GM12878 (cell line): ENCODE measurements at regions not wholly inside any gene's neighbourhood (a gene's known extent, or its start where the extent isn't known, plus 50 kb on each side); places are given as distances from the start of the nearest gene placed in this dataset.

Source experiments
- ATAC-seq: fragments of 200-7000 bp; cut with Tn5 transposase; 3 replicates; pipeline ENCODE4 v1.9.1; 2020; ENCODE audit warnings: mild to moderate bottlenecking, moderate library complexity
- BruUV-seq: library from RNA; stranded (reverse); fragments of 400-500 nt; replicated peaks from 2 replicates; lab custom pipeline; 2021; lab: Mats Ljungman, UMichigan
- CTCF ChIA-PET: fragments of 300-600 bp; sonication (Branson Sonifier 250); formaldehyde crosslinking; extraction: SDS; loops from one replicate; lab custom pipeline; 2021; ENCODE audit warnings: inconsistent platforms; lab: Yijun Ruan, JAX
- POLR2A ChIA-PET: fragments of 350-600 bp; formaldehyde crosslinking; extraction: SDS; loops from one replicate; lab custom pipeline; 2021; ENCODE audit warnings: inconsistent platforms; lab: Charles Lee
- RAD21 ChIA-PET: fragments of 300-600 bp; sonication (Branson Sonifier 250); formaldehyde crosslinking; loops from one replicate; lab custom pipeline; 2023; ENCODE audit warnings: antibody characterized with exemption; ENCODE audit not compliant: unreplicated experiment; lab: Charles Lee
- SMC1A ChIA-PET: fragments of 300-600 bp; sonication (Branson Sonifier 250); formaldehyde crosslinking; loops from one replicate; lab custom pipeline; 2023; ENCODE audit not compliant: unreplicated experiment, uncharacterized antibody; lab: Charles Lee
- DNase-seq: peaks from one replicate; pipeline ENCODE4 v3.0.0-alpha.2; 2011; ENCODE audit warnings: low read depth, low spot score
- FAIRE-seq: peaks from 3 replicates; lab custom pipeline; 2011; peaks lifted over from hg19 to GRCh38; lab: Jason Lieb, UNC
- H2AFZ ChIP-seq: 2 replicates; pipeline ENCODE4 v1.6.0; 2011; ENCODE audit warnings: low read depth, low read length, control low read depth; ENCODE audit not compliant: control insufficient read depth
- H3K27ac ChIP-seq: 2 replicates; pipeline ENCODE4 v1.5.1; 2011; ENCODE audit warnings: control low read depth; ENCODE audit not compliant: control insufficient read depth, insufficient read depth
- H3K27me3 ChIP-seq, 2 experiments: replicated peaks in 1 of 2; 2 replicates each; pipeline versions ENCODE4 v1.6.0 to v1.6.1; 2011; ENCODE audit warnings: low read length in 1 of 2; ENCODE audit not compliant: control insufficient read depth in 2 of 2, insufficient read depth in 2 of 2
- H3K36me3 ChIP-seq, 2 experiments: 2 replicates each; pipeline ENCODE4 v1.5.1; 2011; ENCODE audit warnings: low read length in 1 of 2; ENCODE audit not compliant: control insufficient read depth in 2 of 2, insufficient read depth in 2 of 2
- H3K4me1 ChIP-seq: 2 replicates; pipeline ENCODE4 v1.6.1; 2011; ENCODE audit warnings: mild to moderate bottlenecking, low read length, moderate library complexity, mixed read lengths; ENCODE audit not compliant: control insufficient read depth, insufficient read depth
- H3K4me2 ChIP-seq: 2 replicates; pipeline ENCODE4 v1.6.0; 2011; ENCODE audit warnings: control low read depth; ENCODE audit not compliant: control insufficient read depth, insufficient read depth
- H3K4me3 ChIP-seq: fragments of 200-600 bp; sonication (generic); 2 replicates; pipeline ENCODE4 v1.5.1; 2016
- H3K79me2 ChIP-seq: 2 replicates; pipeline ENCODE4 v1.6.0; 2011; ENCODE audit warnings: low read length; ENCODE audit not compliant: control insufficient read depth, insufficient read depth
- H3K9ac ChIP-seq: 2 replicates; pipeline ENCODE4 v1.8.0; 2011; ENCODE audit warnings: low read length, control low read depth, mixed read lengths; ENCODE audit not compliant: control insufficient read depth, insufficient read depth
- H3K9me3 ChIP-seq: replicated peaks from 3 replicates; pipeline ENCODE4 v1.5.1; 2011; ENCODE audit warnings: mild to moderate bottlenecking, low read length; ENCODE audit not compliant: control insufficient read depth, insufficient read depth
- H4K20me1 ChIP-seq: 2 replicates; pipeline ENCODE4 v1.6.0; 2011; ENCODE audit not compliant: control insufficient read depth, insufficient read depth
- CREB1 ChIP-seq: IDR thresholded peaks from 2 replicates; pipeline ENCODE4 v1.6.1; 2012; ENCODE audit warnings: low read depth, mild to moderate bottlenecking, inconsistent platforms
- POLR2AphosphoS2 ChIP-seq: IDR thresholded peaks from 2 replicates; pipeline ENCODE4 v1.6.1; 2011; ENCODE audit warnings: low read depth, mild to moderate bottlenecking, low read length, improper control_type of control experiment, moderate library complexity
- POLR2AphosphoS5 ChIP-seq: IDR thresholded peaks from 2 replicates; pipeline ENCODE4 v1.6.1; 2011; ENCODE audit warnings: mild to moderate bottlenecking, low read length, inconsistent platforms
- RAD21 ChIP-seq: IDR thresholded peaks from 2 replicates; pipeline ENCODE4 v1.6.1; 2011; ENCODE audit warnings: mild to moderate bottlenecking, low read depth, low read length, moderate library complexity; ENCODE audit not compliant: insufficient read depth
- SIN3A ChIP-seq: IDR thresholded peaks from 2 replicates; pipeline ENCODE4 v1.6.1; 2012; ENCODE audit warnings: low read depth, low read length, improper control_type of control experiment
- SP1 ChIP-seq: IDR thresholded peaks from one replicate; pipeline ENCODE4 v1.6.1; 2011; ENCODE audit warnings: low read depth, low read length
- SREBF1 ChIP-seq: IDR thresholded peaks from 2 replicates; pipeline ENCODE4 v1.6.1; 2012; ENCODE audit warnings: mild to moderate bottlenecking, low read length
- TAF1 ChIP-seq: IDR thresholded peaks from 2 replicates; pipeline ENCODE4 v1.6.1; 2011; ENCODE audit warnings: mild to moderate bottlenecking, low read depth, low read length, borderline replicate concordance
- TCF7 ChIP-seq: IDR thresholded peaks from 2 replicates; pipeline ENCODE4 v1.6.1; 2014; ENCODE audit warnings: antibody characterized with exemption, borderline replicate concordance
- ZBED1 ChIP-seq: IDR thresholded peaks from 2 replicates; pipeline ENCODE4 v1.6.1; 2016; ENCODE audit warnings: borderline replicate concordance
- ZNF217 ChIP-seq: fragments of 450-650 bp; IDR thresholded peaks from 2 replicates; pipeline ENCODE4 v1.6.1; 2017; ENCODE audit warnings: antibody characterized with exemption, mild to moderate bottlenecking
- WGBS: methylation state at CpG from one replicate; pipeline ENCODE4 v1.1.6; 2016; ENCODE audit warnings: low lambda C conversion rate; ENCODE audit not compliant: insufficient replicate concordance, insufficient coverage; ENCODE audit errors: missing lambda C conversion rate; 5-methylcytosine and 5-hydroxymethylcytosine counted together
- in situ Hi-C: fragments of 300-500 bp; cut with MboI; formaldehyde crosslinking; loops from 9 replicates; pipeline ENCODE4 v1.14.3; 2018; ENCODE audit warnings: mixed read lengths
- intact Hi-C: fragments of 100-400 bp; cut with micrococcal nuclease; formaldehyde crosslinking; loops from one replicate; pipeline ENCODE4 v1.14.2; 2022; ENCODE audit not compliant: unreplicated experiment
- TF ChIP-seq, protein P1 (sequence below): IDR thresholded peaks from 2 replicates; pipeline ENCODE4 v1.6.1; 2011; ENCODE audit warnings: low read depth, low read length, improper control_type of control experiment, borderline replicate concordance
- TF ChIP-seq, protein P2 (sequence below): IDR thresholded peaks from 2 replicates; pipeline ENCODE4 v1.6.1; 2012; ENCODE audit warnings: low read depth, low read length, improper control_type of control experiment
- TF ChIP-seq, protein P3 (sequence below): IDR thresholded peaks from 2 replicates; pipeline ENCODE4 v1.6.1; 2011; ENCODE audit warnings: mild to moderate bottlenecking, low read depth, low read length, moderate library complexity; ENCODE audit not compliant: insufficient replicate concordance
- TF ChIP-seq, protein P4 (sequence below): fragments of 450-650 bp; IDR thresholded peaks from 2 replicates; pipeline ENCODE4 v1.6.1; 2016; ENCODE audit warnings: mild to moderate bottlenecking
- TF ChIP-seq, protein P5 (sequence below): IDR thresholded peaks from 2 replicates; pipeline ENCODE4 v1.6.1; 2012; ENCODE audit warnings: low read depth, low read length, improper control_type of control experiment
- TF ChIP-seq, protein P6 (sequence below): fragments of 450-650 bp; IDR thresholded peaks from 2 replicates; pipeline ENCODE4 v1.6.1; 2016; ENCODE audit warnings: mild to moderate bottlenecking, moderate library complexity, borderline replicate concordance

DNA sequence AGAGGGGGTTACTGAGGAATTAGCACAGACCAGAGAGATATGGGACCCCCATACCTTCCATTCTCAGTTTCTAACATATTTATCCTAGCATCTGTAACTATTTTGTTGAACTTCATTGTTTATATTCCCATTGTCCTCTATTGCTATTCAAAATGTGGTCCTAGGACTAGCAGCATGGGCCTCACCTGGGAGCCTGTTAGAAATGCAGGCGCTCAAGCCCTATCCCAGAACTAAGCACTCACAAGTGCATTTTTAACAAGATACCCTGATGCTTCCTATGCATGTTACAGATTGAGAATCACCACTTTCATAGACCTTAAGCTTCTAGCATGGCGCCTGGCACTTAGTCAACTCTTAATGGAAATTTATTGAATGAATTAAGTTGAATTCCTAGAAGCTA lies 58.3 kb upstream of the TDRD3 start:
- ChIA-PET CTCF (interaction anchor here (1.0 to 1.3 kb wide), 4 partner anchors 11 to 658 kb away, joined by 3 to 8 read pairs (median 4); no protein-coding TSS in a partner anchor), RAD21 (interaction anchor here (1.4 to 2.1 kb wide), 2 partner anchors 10 to 92 kb away, joined by 5 to 12 read pairs; no protein-coding TSS in a partner anchor), POLR2A (no interaction called here), SMC1A (interaction anchor here (0.6 to 1.2 kb wide), 4 partner anchors 10 to 126 kb away, joined by 3 read pairs; no protein-coding TSS in a partner anchor)
- H3K36me3 ChIP-seq = no peaks in the 10 kb centered on the region
- in situ Hi-C loops (no loop called here), intact Hi-C loops (loop anchor here (10.0 kb wide), 2 partner anchors 434 to 864 kb away; no protein-coding TSS in a partner anchor)
- no peaks in the 10 kb centered on the region for H3K79me2 ChIP-seq
- no peaks in the 10 kb centered on the region; a peak in 1 of 4 replicates for H3K27me3 ChIP-seq
- BruUV-seq = no TSS peak
- DNase-seq = no peak
- H3K9ac ChIP-seq = no peak overlapping the region
- ATAC-seq = no peak
- H3K27ac ChIP-seq = no peak overlapping the region
- WGBS = 57% methylated on average over 2 of the region's 2 CpGs
- H2AFZ ChIP-seq = no peak overlapping the region
- no peak overlapping the region for H3K4me3 ChIP-seq
- H4K20me1 ChIP-seq = no peaks in the 10 kb centered on the region
- no peak overlapping the region for H3K4me2 ChIP-seq
- FAIRE-seq = no peak
- H3K4me1 ChIP-seq = no peaks in the 10 kb centered on the region
- no peaks in the 10 kb centered on the region for H3K9me3 ChIP-seq
- no peak for TF ChIP-seq POLR2AphosphoS2
- TF ChIP-seq, protein P1, sequence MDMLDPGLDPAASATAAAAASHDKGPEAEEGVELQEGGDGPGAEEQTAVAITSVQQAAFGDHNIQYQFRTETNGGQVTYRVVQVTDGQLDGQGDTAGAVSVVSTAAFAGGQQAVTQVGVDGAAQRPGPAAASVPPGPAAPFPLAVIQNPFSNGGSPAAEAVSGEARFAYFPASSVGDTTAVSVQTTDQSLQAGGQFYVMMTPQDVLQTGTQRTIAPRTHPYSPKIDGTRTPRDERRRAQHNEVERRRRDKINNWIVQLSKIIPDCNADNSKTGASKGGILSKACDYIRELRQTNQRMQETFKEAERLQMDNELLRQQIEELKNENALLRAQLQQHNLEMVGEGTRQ = no peak
- no peak for TF ChIP-seq RAD21
- no peak for TF ChIP-seq CREB1
- TF ChIP-seq SP1 = no peak
- TF ChIP-seq, protein P2, sequence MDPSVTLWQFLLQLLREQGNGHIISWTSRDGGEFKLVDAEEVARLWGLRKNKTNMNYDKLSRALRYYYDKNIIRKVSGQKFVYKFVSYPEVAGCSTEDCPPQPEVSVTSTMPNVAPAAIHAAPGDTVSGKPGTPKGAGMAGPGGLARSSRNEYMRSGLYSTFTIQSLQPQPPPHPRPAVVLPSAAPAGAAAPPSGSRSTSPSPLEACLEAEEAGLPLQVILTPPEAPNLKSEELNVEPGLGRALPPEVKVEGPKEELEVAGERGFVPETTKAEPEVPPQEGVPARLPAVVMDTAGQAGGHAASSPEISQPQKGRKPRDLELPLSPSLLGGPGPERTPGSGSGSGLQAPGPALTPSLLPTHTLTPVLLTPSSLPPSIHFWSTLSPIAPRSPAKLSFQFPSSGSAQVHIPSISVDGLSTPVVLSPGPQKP = no peak
- no peak for TF ChIP-seq TAF1
- TF ChIP-seq, protein P3, sequence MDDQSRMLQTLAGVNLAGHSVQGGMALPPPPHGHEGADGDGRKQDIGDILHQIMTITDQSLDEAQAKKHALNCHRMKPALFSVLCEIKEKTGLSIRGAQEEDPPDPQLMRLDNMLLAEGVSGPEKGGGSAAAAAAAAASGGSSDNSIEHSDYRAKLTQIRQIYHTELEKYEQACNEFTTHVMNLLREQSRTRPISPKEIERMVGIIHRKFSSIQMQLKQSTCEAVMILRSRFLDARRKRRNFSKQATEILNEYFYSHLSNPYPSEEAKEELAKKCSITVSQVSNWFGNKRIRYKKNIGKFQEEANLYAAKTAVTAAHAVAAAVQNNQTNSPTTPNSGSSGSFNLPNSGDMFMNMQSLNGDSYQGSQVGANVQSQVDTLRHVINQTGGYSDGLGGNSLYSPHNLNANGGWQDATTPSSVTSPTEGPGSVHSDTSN = no peak
- no peak for TF ChIP-seq SREBF1
- TF ChIP-seq, protein P4, sequence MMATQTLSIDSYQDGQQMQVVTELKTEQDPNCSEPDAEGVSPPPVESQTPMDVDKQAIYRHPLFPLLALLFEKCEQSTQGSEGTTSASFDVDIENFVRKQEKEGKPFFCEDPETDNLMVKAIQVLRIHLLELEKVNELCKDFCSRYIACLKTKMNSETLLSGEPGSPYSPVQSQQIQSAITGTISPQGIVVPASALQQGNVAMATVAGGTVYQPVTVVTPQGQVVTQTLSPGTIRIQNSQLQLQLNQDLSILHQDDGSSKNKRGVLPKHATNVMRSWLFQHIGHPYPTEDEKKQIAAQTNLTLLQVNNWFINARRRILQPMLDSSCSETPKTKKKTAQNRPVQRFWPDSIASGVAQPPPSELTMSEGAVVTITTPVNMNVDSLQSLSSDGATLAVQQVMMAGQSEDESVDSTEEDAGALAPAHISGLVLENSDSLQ = no peak
- TF ChIP-seq, protein P5, sequence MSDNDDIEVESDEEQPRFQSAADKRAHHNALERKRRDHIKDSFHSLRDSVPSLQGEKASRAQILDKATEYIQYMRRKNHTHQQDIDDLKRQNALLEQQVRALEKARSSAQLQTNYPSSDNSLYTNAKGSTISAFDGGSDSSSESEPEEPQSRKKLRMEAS = no peak
- no peak for TF ChIP-seq POLR2AphosphoS5
- no peak for TF ChIP-seq SIN3A
- TF ChIP-seq, protein P6, sequence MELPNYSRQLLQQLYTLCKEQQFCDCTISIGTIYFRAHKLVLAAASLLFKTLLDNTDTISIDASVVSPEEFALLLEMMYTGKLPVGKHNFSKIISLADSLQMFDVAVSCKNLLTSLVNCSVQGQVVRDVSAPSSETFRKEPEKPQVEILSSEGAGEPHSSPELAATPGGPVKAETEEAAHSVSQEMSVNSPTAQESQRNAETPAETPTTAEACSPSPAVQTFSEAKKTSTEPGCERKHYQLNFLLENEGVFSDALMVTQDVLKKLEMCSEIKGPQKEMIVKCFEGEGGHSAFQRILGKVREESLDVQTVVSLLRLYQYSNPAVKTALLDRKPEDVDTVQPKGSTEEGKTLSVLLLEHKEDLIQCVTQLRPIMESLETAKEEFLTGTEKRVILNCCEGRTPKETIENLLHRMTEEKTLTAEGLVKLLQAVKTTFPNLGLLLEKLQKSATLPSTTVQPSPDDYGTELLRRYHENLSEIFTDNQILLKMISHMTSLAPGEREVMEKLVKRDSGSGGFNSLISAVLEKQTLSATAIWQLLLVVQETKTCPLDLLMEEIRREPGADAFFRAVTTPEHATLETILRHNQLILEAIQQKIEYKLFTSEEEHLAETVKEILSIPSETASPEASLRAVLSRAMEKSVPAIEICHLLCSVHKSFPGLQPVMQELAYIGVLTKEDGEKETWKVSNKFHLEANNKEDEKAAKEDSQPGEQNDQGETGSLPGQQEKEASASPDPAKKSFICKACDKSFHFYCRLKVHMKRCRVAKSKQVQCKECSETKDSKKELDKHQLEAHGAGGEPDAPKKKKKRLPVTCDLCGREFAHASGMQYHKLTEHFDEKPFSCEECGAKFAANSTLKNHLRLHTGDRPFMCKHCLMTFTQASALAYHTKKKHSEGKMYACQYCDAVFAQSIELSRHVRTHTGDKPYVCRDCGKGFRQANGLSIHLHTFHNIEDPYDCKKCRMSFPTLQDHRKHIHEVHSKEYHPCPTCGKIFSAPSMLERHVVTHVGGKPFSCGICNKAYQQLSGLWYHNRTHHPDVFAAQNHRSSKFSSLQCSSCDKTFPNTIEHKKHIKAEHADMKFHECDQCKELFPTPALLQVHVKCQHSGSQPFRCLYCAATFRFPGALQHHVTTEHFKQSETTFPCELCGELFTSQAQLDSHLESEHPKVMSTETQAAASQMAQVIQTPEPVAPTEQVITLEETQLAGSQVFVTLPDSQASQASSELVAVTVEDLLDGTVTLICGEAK = no peak
- TF ChIP-seq ZNF217 = no peak
- no peak for TF ChIP-seq TCF7
- no peak for TF ChIP-seq ZBED1
